ENCODE measurements at regions not wholly inside any gene's neighbourhood (a gene's known extent, or its start where the extent isn't known, plus 50 kb on each side); places are given as distances from the start of the nearest gene placed in this dataset.
"Not testable (repeated sequence)": the region's sequence is repeated elsewhere in the genome, so short reads cannot be mapped to it uniquely, and the experiment has no call there.

DNA sequence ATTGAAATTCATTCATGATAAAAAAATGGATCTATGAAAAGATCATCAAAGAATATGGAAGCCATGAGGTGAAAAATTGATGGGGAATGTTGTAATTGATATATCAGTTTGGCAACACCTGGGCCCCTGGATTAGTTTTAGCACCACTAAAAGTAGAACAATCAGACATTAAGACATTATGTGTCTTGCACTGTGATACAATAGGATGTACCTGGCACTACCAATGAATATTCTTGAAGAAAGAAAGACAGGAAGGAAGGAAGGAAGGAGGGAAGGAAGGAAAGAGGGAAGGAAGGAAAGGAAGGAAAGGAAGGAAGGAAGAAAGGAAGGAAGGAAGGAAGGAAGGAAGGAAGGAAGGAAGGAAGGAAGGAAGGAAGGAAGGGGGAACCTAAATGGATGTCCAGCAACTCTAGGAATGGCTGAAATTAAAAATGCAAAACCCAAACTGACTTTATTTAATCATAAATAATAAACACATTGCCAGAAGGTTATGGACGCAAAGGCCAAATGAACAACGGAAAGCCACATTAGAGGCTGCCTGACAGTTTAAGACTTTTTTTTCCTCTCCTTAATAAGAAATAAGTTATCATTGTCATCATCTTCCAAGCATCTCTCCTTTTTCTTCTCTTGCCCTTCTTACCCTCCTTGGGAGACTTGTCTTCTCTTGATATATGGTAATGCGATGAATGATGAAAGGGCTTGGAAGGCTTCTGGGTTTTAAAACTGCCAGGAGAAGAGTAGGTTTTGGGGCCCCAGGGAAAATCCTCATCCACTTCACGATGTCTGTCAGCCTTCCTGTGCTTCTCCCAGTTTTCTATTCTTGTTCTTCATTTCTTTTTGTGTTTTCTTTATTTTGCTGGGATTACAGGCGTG lies 224.4 kb downstream of the EXOC5 start:
- H2AFZ ChIP-seq (ENCODE audit: low read length); CTCF ChIA-PET (ENCODE audit: low intra/inter-chr PET ratio, low total read pairs); FAIRE-seq; DNase-seq (ENCODE audit: low spot score); in situ Hi-C loops (cut with HindIII; ENCODE audit: extremely low pct_ligation_motif_present, low pct_unique_long_range_greater_than_20kb); intact Hi-C loops (cut with micrococcal nuclease; ENCODE audit: unreplicated experiment); H3K9ac ChIP-seq (ENCODE audit: insufficient read depth, low read depth, low read length); POLR2A ChIA-PET; H4K20me1 ChIP-seq (ENCODE audit: insufficient read depth, low read length); H3K27me3 ChIP-seq (ENCODE audit: control insufficient read depth in 1 of 2, insufficient read depth in 2 of 2, low read length in 2 of 2); H3K4me3 ChIP-seq (replicated peaks in 1 of 3; ENCODE audit: insufficient read depth in 1 of 3, low read depth in 2 of 3, low read length in 3 of 3); H3K79me2 ChIP-seq (ENCODE audit: insufficient read depth, low read length); ATAC-seq; H3K27ac ChIP-seq (ENCODE audit: extremely low read length, insufficient read depth, low read length); H3K9me3 ChIP-seq (ENCODE audit: low read length); H3K36me3 ChIP-seq (replicated peaks in 1 of 2; ENCODE audit: control insufficient read depth in 1 of 2, insufficient read depth in 2 of 2, low read length in 2 of 2); H3K4me1 ChIP-seq (ENCODE audit: insufficient read depth, low read length); BruUV-seq (replicated peaks); H3K4me2 ChIP-seq (ENCODE audit: low read depth, low read length): not testable (repeated sequence)
- 66% methylated on average over 5 of the region's 5 CpGs for WGBS (ENCODE audit: low lambda C conversion rate)

DNA sequence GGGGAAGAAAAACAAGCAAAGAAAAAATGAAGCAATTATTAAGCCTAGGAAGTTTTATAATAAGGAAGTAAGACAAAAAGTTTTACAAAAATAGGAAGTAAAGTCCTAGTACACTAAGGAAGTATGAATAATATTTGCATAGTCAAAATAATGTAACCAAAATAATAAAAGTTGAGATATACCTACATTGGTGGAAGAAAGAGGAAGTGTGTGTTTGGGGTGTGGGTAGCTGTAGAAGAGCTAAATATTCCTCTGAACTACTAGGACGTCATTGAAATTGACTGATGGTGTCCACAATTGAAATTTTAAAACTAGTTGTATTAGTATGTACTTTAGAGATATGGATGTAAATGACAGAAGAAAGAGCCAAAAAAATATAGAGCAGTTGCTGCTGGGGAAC lies 228.4 kb upstream of the OTX2 start:
- Histone ChIP-seq H3K4me1 (ENCODE audit: insufficient read depth, low read length) (no peaks in the 10 kb centered on the region), H3K27ac (ENCODE audit: extremely low read length, insufficient read depth, low read length) (no peak overlapping the region), H3K4me3 (replicated peaks in 1 of 3; ENCODE audit: insufficient read depth in 1 of 3, low read depth in 2 of 3, low read length in 3 of 3) (no peak overlapping the region), H3K9me3 (ENCODE audit: low read length) (no peaks in the 10 kb centered on the region), H3K79me2 (ENCODE audit: insufficient read depth, low read length) (no peaks in the 10 kb centered on the region), H3K4me2 (ENCODE audit: low read depth, low read length) (no peak overlapping the region), H3K36me3 (replicated peaks in 1 of 2; ENCODE audit: control insufficient read depth in 1 of 2, insufficient read depth in 2 of 2, low read length in 2 of 2) (no peaks in the 10 kb centered on the region), H4K20me1 (ENCODE audit: insufficient read depth, low read length) (no peaks in the 10 kb centered on the region), H3K27me3 (ENCODE audit: control insufficient read depth in 1 of 2, insufficient read depth in 2 of 2, low read length in 2 of 2) (no peaks in the 10 kb centered on the region), H2AFZ (ENCODE audit: low read length) (no peak overlapping the region), H3K9ac (ENCODE audit: insufficient read depth, low read depth, low read length) (no peak overlapping the region)
- intact Hi-C loops (cut with micrococcal nuclease; ENCODE audit: unreplicated experiment) (no loop called here), in situ Hi-C loops (cut with HindIII; ENCODE audit: extremely low pct_ligation_motif_present, low pct_unique_long_range_greater_than_20kb) (no loop called here)
- no TSS peak for BruUV-seq (replicated peaks)
- no peak for ATAC-seq
- ChIA-PET POLR2A (no interaction called here), CTCF (ENCODE audit: low intra/inter-chr PET ratio, low total read pairs) (no interaction called here)
- no peak for FAIRE-seq
- 0% methylated on average over 1 of the region's 1 CpG for WGBS (ENCODE audit: low lambda C conversion rate)
- no peak for DNase-seq (ENCODE audit: low spot score)
- TF ChIP-seq PRDM4 (CRISPR knock-in tag; IDR thresholded peaks at IDR 0.05; ENCODE audit: borderline replicate concordance) (no peak), ZNF589 (CRISPR knock-in tag; conservative IDR thresholded peaks at IDR 0.05) (no peak), POLR2G (IDR thresholded peaks at IDR 0.05; ENCODE audit: low read depth, low read length) (no peak), LCORL (IDR thresholded peaks at IDR 0.05) (no peak), LCORL (CRISPR knock-in tag; IDR thresholded peaks at IDR 0.05) (no peak), IKZF1 (IDR thresholded peaks at IDR 0.05) (no peak), TOPORS (CRISPR knock-in tag; IDR thresholded peaks at IDR 0.05) (no peak), LBX2 (CRISPR knock-in tag; IDR thresholded peaks at IDR 0.05; ENCODE audit: borderline replicate concordance) (no peak), CBX1 (IDR thresholded peaks at IDR 0.05; ENCODE audit: low read depth) (no peak), ZNF235 (CRISPR knock-in tag; IDR thresholded peaks at IDR 0.05; ENCODE audit: borderline replicate concordance) (no peak), RAD51 (IDR thresholded peaks at IDR 0.05; ENCODE audit: borderline replicate concordance) (no peak), ZBTB38 (CRISPR knock-in tag; IDR thresholded peaks at IDR 0.05) (no peak), PLRG1 (conservative IDR thresholded peaks at IDR 0.05) (no peak), ZNF605 (CRISPR knock-in tag; IDR thresholded peaks at IDR 0.05) (no peak), EHMT2 (IDR thresholded peaks at IDR 0.05; ENCODE audit: borderline replicate concordance, low read depth, low read length) (no peak), KAT7 (CRISPR knock-in tag; IDR thresholded peaks at IDR 0.05; ENCODE audit: borderline replicate concordance) (no peak), MTF2 (CRISPR knock-in tag; IDR thresholded peaks at IDR 0.05; ENCODE audit: borderline replicate concordance) (no peak), ZNF143 (CRISPR knock-in tag; IDR thresholded peaks at IDR 0.05) (no peak)

Measured in HepG2 (cell line).